SU-DHL-6 (cell line): ENCODE measurements at regions not wholly inside any gene's neighbourhood (a gene's known extent, or its start where the extent isn't known, plus 50 kb on each side); places are given as distances from the start of the nearest gene placed in this dataset.
"Not testable (repeated sequence)": the region's sequence is repeated elsewhere in the genome, so short reads cannot be mapped to it uniquely, and the experiment has no call there.

Experiments
- H2AFZ ChIP-seq: fragments of 200-600 bp; sonication (generic); 2 replicates; pipeline ENCODE4 v1.6.1; 2014; ENCODE audit warnings: low read depth, mild to moderate bottlenecking, moderate library complexity, mixed read lengths, antibody characterized with exemption, low read length; ENCODE audit not compliant: severe bottlenecking
- H3F3A ChIP-seq: fragments of 200-600 bp; shearing (Covaris generic); 2 replicates; pipeline ENCODE4 v1.6.0; 2016; ENCODE audit warnings: antibody characterized with exemption, mild to moderate bottlenecking; ENCODE audit not compliant: insufficient read depth
- H3K27ac ChIP-seq: fragments of 200-600 bp; sonication (generic); 2 replicates; pipeline ENCODE4 v1.5.1; 2016; ENCODE audit warnings: low read depth, mild to moderate bottlenecking, low read length, moderate library complexity, mixed read lengths
- H3K27me3 ChIP-seq: fragments of 200-600 bp; sonication (generic), shearing (Covaris generic); 2 replicates; pipeline ENCODE4 v1.6.0; 2014; ENCODE audit warnings: mild to moderate bottlenecking, low read length
- H3K36me3 ChIP-seq: fragments of 200-600 bp; sonication (generic); 2 replicates; pipeline ENCODE4 v1.6.1; 2014; ENCODE audit warnings: mild to moderate bottlenecking, low read length, mixed read lengths
- H3K4me2 ChIP-seq: fragments of 300-600, 200-600 bp; shearing (Covaris generic), sonication (generic); 2 replicates; pipeline ENCODE4 v1.6.0; 2014; ENCODE audit warnings: low read length, low read depth, mild to moderate bottlenecking; ENCODE audit not compliant: poor library complexity, severe bottlenecking
- H3K4me3 ChIP-seq: fragments of 200-600 bp; sonication (generic); 2 replicates; pipeline ENCODE4 v1.5.1; 2014; ENCODE audit warnings: antibody characterized with exemption, low read length, mild to moderate bottlenecking, mixed read lengths; ENCODE audit not compliant: insufficient read depth, poor library complexity, severe bottlenecking
- H3K79me2 ChIP-seq: fragments of 200-600 bp; sonication (generic); 2 replicates; pipeline ENCODE4 v1.6.1; 2014; ENCODE audit warnings: mild to moderate bottlenecking, low read length, moderate library complexity; ENCODE audit not compliant: insufficient read depth
- H3K9ac ChIP-seq: fragments of 200-600 bp; sonication (generic); 2 replicates; pipeline ENCODE4 v1.7.0; 2014; ENCODE audit warnings: mild to moderate bottlenecking, low read length
- H3K9me2 ChIP-seq: fragments of 200-600 bp; sonication (generic); replicated peaks from 2 replicates; pipeline ENCODE4 v1.6.1; 2014; ENCODE audit warnings: low read length; ENCODE audit not compliant: insufficient read depth
- H3K9me3 ChIP-seq: fragments of 200-600 bp; sonication (generic); 2 replicates; pipeline ENCODE4 v1.6.1; 2014; ENCODE audit warnings: low read length, mixed read lengths; ENCODE audit not compliant: insufficient read depth
- H4K20me1 ChIP-seq: fragments of 200-600 bp; sonication (generic); 2 replicates; pipeline ENCODE4 v1.6.1; 2014; ENCODE audit warnings: low read depth, mild to moderate bottlenecking, antibody characterized with exemption, low read length, moderate library complexity, mixed read lengths
- EZH2phosphoT487 ChIP-seq: fragments of 200-600 bp; sonication (generic), shearing (Covaris generic); conservative IDR thresholded peaks from 2 replicates; pipeline ENCODE4 v1.6.1; 2018; ENCODE audit warnings: mild to moderate bottlenecking, antibody characterized with exemption, low read length, moderate library complexity, mixed read lengths
- TF ChIP-seq, protein P1 (sequence below): fragments of 200-600 bp; sonication (generic); IDR thresholded peaks from one replicate; pipeline ENCODE4 v1.5.1; 2017; ENCODE audit warnings: antibody characterized with exemption, mild to moderate bottlenecking, low read length, moderate library complexity; ENCODE audit not compliant: insufficient read depth, poor library complexity, severe bottlenecking

DNA sequence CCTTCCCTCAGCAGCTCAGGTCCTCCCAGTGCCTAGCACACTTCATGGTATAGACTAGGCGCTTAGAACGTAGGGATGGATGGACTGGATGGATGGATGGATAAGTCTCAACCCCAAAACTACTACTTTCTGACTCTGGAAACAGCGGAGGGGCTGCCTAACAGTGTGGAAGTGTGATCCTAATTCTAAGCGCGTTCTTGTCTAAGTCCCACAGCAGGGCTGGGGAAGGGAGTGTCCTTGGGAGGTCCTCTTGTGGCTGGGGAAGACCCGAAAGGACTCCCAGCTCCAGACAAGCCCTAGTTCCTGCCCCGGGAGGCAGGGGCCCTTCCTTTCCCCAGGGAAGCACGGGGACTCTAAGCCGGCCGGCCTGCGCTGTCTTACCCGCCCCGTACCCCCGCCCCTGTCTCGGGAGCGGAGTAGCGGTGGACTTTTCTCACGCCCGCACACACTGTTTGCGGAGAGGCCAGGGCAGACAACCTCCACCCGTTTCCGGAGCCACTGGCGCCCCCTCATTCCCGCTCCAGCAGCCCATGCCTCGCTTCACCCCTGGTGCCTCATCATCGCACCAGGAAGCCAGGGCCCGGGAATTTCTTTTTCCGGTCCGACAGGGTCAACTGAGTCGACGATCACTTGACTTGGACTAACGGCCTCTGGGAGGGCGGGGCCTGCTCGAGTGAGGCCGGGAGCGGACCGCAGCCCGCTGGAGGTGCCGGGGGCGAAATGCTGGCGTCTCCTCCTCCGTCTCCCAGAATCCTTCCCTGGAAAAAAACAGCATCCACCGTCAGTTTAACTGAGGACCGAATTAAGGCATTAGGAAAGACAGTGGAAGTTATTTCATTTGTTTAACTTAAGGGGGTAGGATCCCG lies 133.3 kb downstream of the TBC1D2B start:
- no peaks in the 10 kb centered on the region for H3K9me3 ChIP-seq
- no peak overlapping the region for H3K27ac ChIP-seq
- no peaks in the 10 kb centered on the region for H3K9me2 ChIP-seq
- H2AFZ ChIP-seq = peak overlapping the region; percentile 34
- TF ChIP-seq, protein P1, sequence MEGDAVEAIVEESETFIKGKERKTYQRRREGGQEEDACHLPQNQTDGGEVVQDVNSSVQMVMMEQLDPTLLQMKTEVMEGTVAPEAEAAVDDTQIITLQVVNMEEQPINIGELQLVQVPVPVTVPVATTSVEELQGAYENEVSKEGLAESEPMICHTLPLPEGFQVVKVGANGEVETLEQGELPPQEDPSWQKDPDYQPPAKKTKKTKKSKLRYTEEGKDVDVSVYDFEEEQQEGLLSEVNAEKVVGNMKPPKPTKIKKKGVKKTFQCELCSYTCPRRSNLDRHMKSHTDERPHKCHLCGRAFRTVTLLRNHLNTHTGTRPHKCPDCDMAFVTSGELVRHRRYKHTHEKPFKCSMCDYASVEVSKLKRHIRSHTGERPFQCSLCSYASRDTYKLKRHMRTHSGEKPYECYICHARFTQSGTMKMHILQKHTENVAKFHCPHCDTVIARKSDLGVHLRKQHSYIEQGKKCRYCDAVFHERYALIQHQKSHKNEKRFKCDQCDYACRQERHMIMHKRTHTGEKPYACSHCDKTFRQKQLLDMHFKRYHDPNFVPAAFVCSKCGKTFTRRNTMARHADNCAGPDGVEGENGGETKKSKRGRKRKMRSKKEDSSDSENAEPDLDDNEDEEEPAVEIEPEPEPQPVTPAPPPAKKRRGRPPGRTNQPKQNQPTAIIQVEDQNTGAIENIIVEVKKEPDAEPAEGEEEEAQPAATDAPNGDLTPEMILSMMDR = no peak
- TF ChIP-seq EZH2phosphoT487 = no peak
- H4K20me1 ChIP-seq = no peaks in the 10 kb centered on the region
- no peaks in the 10 kb centered on the region for H3K36me3 ChIP-seq
- no peak overlapping the region for H3K9ac ChIP-seq
- H3K4me2 ChIP-seq = peak overlapping the region; percentile 12
- no peaks in the 10 kb centered on the region for H3F3A ChIP-seq
- H3K79me2 ChIP-seq = no peaks in the 10 kb centered on the region
- no peaks in the 10 kb centered on the region for H3K27me3 ChIP-seq
- no peak overlapping the region for H3K4me3 ChIP-seq

DNA sequence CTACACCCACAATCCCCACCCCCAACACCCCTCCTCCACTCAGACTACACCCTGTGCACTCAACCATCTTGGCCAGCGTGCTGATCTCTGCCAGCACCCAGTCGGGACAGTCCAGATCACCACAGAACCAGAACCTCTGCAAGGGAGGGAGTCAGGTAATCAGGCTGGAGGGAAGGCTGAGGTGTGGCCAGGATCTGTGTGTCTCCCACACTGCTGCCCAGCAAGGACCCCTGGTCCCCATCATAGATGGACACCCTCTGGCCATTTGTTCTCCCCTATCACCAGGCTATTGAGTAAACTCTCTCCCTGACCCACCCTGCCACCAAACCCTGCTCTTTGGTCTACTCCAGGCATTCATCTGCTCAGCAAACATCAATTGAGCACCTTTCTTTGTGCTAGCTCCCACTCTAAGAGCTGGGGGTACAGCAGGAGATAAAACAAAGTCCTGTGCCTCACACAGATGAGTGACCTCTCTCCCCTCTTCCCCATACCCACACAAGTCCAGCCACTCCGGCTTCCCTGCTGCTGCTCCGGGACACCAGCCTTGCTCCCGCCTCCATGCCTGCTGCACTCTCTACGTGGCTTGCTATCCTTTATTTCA lies 134.8 kb downstream of the TBC1D2B start:
- no peak overlapping the region for H3K4me2 ChIP-seq

DNA sequence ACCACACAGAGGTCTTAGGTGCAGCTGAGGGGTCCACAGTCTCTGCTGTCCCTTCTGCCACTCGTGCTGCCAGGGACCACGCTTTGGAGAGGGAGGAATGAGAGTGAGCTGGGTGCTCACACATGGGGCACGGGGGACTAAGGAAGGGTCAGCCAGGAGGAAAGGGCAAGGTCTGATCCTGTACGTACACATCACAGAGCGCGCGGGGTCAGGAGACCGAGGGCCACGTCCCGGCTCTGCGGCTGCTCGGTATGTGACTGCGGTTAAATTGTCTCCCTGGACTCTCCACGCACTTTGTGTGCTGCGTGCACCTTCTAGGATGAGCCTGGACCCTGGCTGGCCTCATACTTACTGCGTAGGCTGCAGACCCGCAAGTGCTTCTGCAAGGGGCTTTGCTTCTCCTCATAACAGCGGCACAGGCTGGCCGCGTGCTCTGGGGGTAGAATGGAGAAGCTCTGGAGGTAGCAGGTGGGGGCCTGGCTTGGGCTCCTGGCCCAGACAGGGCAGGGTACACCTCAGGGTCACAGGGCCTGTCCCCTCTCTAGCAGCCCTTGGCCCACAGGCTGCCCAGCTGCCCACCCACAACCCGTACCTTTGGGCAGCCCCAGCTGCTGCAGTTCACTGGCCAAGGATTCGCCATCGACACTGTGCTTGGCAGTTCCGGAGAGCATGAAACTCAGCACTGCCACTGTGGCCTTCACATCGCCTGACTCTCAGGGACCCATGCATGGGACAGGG lies 136.3 kb downstream of the TBC1D2B start:
- H3K27ac ChIP-seq, H3K4me2 ChIP-seq, H3K9ac ChIP-seq, H4K20me1 ChIP-seq, H3K9me2 ChIP-seq, H3K79me2 ChIP-seq, H2AFZ ChIP-seq, H3K9me3 ChIP-seq, H3K27me3 ChIP-seq, H3K4me3 ChIP-seq, H3F3A ChIP-seq, H3K36me3 ChIP-seq: not testable (repeated sequence)

More for the DNA sequence above, 134.8 kb downstream of the TBC1D2B start:
- Histone ChIP-seq H3F3A (no peaks in the 10 kb centered on the region), H3K27ac (no peak overlapping the region), H3K4me3 (no peak overlapping the region), H3K9ac (no peak overlapping the region), H3K9me3 (no peaks in the 10 kb centered on the region), H4K20me1 (no peaks in the 10 kb centered on the region), H3K79me2 (no peaks in the 10 kb centered on the region), H3K9me2 (no peaks in the 10 kb centered on the region), H3K36me3 (no peaks in the 10 kb centered on the region), H3K27me3 (no peaks in the 10 kb centered on the region), H2AFZ (no peak overlapping the region)
- TF ChIP-seq EZH2phosphoT487 = no peak
- TF ChIP-seq, protein P1 = no peak
